Vagina (tissue), 2 donors: ENCODE measurements at regions not wholly inside any gene's neighbourhood (a gene's known extent, or its start where the extent isn't known, plus 50 kb on each side); places are given as distances from the start of the nearest gene placed in this dataset.

Source experiments
- POLR2A ChIP-seq, 2 donors: fragments of 450-650 bp; IDR thresholded peaks; one replicate each; pipeline ENCODE4 v1.6.1; 2017; ENCODE audit warnings: antibody characterized with exemption in 2 of 2, mild to moderate bottlenecking in 2 of 2, moderate library complexity in 2 of 2
- POLR2AphosphoS5 ChIP-seq, 2 donors: sonication (generic); formaldehyde crosslinking; IDR thresholded peaks; one replicate each; pipeline ENCODE4 v1.9.0; 2017; ENCODE audit warnings: antibody characterized with exemption in 2 of 2, mild to moderate bottlenecking in 2 of 2, low read depth in 1 of 2; ENCODE audit not compliant: insufficient read depth in 1 of 2
- TF ChIP-seq, protein P1 (sequence below), 3 experiments: fragments of 450-650 bp in 2 of 3; fragments of 200-600 bp in 1 of 3; sonication (generic) in 1 of 3; IDR thresholded peaks; one replicate each; pipeline ENCODE4 v1.5.1; 2017 to 2019; ENCODE audit warnings: antibody characterized with exemption in 3 of 3, mild to moderate bottlenecking in 2 of 3, moderate library complexity in 2 of 3

DNA sequence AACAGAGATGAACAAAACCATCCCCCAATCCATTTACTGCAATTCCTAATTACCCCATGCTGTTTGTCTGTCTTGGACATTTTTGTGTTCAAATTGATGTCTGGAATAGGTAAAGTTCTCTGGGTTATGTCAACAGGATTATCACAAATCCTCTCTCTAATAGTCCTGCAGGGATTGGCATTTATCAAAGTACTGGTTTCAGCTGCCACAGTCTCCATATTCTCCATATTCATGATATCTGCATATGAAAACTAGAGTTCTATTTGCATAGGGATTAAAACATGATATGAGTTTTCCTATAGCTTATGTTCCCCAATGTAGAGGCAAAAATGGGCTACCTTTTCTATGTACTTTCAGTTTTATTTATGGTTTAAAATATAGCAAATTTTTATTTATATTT lies 355.8 kb downstream of the ADRA2A start:
- TF ChIP-seq POLR2AphosphoS5 (IDR thresholded peaks at IDR 0.05; ENCODE audit: insufficient read depth in 1 of 2, low read depth in 1 of 2) (no peak), POLR2A (IDR thresholded peaks at IDR 0.05) (no peak)
- TF ChIP-seq, protein P1, sequence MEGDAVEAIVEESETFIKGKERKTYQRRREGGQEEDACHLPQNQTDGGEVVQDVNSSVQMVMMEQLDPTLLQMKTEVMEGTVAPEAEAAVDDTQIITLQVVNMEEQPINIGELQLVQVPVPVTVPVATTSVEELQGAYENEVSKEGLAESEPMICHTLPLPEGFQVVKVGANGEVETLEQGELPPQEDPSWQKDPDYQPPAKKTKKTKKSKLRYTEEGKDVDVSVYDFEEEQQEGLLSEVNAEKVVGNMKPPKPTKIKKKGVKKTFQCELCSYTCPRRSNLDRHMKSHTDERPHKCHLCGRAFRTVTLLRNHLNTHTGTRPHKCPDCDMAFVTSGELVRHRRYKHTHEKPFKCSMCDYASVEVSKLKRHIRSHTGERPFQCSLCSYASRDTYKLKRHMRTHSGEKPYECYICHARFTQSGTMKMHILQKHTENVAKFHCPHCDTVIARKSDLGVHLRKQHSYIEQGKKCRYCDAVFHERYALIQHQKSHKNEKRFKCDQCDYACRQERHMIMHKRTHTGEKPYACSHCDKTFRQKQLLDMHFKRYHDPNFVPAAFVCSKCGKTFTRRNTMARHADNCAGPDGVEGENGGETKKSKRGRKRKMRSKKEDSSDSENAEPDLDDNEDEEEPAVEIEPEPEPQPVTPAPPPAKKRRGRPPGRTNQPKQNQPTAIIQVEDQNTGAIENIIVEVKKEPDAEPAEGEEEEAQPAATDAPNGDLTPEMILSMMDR (IDR thresholded peaks at IDR 0.05), result no peak
